HUDEP-2 (cell line): ENCODE measurements at regions not wholly inside any gene's neighbourhood (a gene's known extent, or its start where the extent isn't known, plus 50 kb on each side); places are given as distances from the start of the nearest gene placed in this dataset.
A peak's percentile ranks its signal among the peaks of the same experiment; 100 is the strongest.
"Not testable (repeated sequence)": the region's sequence is repeated elsewhere in the genome, so short reads cannot be mapped to it uniquely, and the experiment has no call there.

Experiments
- DNase-seq, 76 experiments: peaks; one replicate each; lab custom pipeline; 2025; ENCODE audit not compliant: unreplicated experiment in 76 of 76; lab: John Stamatoyannopoulos, UW

DNA sequence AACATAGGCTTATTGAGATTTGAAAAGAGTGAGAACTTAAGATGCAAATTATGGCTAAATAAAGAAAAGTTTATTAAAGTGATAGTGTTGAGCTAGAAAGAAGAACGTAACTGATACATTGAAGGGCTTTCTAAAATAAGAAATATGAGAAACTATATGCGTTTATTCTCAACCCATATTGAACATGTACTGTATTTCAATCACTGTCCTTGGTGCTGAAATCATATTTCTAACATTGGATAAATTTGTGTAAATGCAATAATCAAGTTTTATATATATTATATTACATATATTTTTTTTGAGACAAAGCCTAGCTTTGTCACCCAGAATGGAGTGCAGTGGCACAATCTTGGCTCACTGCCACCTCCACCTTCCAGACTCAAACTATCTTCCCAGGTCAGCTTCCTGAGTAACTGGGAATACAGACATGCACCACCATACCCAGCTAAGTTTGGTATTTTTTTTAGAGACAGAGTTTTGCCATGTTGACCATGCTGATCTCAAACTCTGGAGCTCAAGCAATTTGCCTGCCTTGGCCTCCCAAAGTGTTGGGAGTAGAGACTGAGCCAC lies 1065.8 kb downstream of the REEP3 start:
- no peak for DNase-seq

DNA sequence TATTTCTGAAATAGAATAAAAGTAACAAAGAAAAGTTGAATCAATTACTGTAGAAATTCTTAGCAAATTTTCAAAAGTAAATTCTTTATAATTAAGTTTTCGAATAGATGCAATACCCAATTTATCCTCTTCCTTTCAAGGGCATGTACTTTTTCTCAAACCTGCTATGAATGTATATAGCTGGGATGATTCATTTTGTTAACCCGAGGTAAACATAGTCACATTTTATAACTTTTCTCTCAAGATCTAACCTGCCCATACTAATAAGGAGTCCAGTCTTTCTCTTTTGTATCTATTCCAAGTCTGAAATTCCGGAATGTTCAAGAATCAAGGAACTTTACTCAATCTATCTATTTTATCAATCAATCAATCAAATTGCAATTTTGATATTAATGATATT lies 1072.9 kb downstream of the REEP3 start:
- DNase-seq: no peak

DNA sequence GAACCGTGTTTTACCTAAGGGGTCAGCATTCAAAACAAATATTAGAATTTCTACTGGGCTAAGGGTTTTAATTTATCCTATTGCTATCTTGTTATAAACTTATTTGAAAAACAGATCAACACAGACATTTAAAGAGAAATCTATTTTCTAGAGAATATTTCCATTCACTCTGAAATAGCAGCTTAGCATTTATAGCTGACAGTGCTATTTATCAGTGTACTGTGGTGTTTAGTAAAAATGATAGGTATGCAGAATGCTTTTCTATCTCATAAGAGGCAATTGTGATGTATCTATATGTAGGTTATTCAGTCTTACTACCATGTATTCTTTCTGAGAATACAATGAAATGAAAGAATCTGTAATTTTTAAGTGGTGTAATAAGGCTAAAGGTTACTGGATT lies 1077.4 kb downstream of the REEP3 start:
- DNase-seq: no peak

GRCh38 chr10:64601298-64601697 lies 1080.1 kb downstream of the REEP3 start:
- DNase-seq: no peak

DNA sequence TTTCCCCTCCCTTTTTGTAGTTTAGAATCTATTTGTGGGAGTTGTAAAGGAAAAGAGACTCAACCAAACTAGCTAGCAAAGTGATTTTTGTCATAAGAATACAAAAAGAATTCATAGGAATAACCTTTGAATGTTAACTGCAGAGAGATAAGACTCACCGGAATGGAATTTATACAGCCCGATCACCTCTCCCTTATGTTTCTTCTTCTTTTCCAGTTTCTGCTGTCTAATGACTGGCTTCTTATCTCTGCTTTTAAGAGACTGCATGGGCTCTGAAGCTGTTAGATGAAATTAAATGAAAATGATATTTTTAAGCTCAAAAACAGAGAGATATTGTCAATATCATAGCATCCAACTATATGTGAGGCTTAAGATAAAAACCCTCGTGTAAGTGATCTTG lies 1095.9 kb downstream of the REEP3 start:
- no peak for DNase-seq

GRCh38 chr10:64619102-64619501 lies 1097.9 kb downstream of the REEP3 start:
- DNase-seq: no peak

- DNase-seq: no peak
Observed at GRCh38 chr10:64626924-64627323, 1105.7 kb downstream of the REEP3 start.

GRCh38 chr10:64630534-64630933 lies 1109.3 kb downstream of the REEP3 start:
- DNase-seq: no peak

GRCh38 chr10:64635906-64636305 lies 1114.7 kb downstream of the REEP3 start:
- no peak for DNase-seq

DNA sequence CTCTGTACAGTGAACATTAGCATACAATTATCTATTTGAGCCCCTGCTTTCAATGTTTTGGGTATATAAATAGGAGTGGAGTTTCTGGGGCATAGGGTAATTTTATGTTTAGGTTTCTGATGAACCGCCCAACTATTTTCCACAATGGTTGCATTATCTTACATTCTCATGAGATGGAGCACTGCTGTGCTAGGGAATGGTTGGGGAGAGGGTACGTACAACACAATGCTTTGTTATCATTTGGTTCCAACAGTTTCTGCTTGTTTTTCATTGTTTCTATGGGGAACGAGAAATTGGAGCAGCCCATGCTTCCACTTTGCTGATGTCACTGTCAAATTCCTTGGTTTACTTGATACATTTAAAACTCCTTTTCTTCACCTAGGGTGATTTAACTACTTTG lies 1115.3 kb downstream of the REEP3 start:
- no peak for DNase-seq

DNA sequence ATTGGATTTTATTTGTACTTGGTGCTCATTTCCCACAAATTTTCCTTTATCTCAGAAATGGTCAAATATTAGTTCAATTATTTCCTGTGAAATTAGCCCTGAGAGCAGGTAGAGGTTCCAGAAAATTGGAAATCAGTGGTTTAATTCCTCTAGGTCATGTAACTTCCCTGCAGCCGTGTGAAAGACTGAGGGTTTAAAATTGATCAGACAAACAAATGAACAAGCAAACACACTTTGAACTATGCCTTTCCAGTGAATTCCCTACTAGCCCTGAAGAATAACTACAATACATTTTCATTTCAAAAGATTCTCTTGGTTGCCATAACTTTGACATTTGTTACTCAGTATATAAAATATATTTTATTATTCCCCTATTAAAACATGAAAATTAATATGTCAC lies 1116.7 kb downstream of the REEP3 start:
- no peak for DNase-seq

DNA sequence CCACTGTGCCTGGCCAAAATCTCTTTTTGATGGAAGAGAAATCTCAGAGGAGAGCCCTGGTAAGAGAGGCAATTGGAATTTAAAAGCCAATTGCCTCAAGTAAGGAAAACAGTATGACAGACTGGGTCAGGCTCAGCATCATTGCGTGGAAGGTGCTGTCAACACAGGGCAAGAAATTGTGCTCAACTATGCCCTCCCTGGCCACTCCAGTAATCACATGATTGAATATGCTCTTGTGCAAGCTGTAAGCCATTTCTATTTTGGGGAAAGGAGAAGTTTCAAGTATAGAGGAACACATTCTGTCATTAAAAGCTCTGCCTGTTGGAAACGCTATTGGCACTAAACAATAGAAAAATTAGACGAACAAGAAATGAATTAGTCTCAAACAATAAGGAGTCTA lies 1127.7 kb downstream of the REEP3 start:
- DNase-seq: peak in 6 of 76 experiments; percentile 0 to 17 (median 4)

- no peak for DNase-seq
Observed at GRCh38 chr10:64658528-64658927, 1137.3 kb downstream of the REEP3 start.

- DNase-seq: no peak
Observed at GRCh38 chr10:64659311-64659710, 1138.1 kb downstream of the REEP3 start.

- no peak for DNase-seq
Observed at GRCh38 chr10:64682043-64682442, 1160.8 kb downstream of the REEP3 start.

DNA sequence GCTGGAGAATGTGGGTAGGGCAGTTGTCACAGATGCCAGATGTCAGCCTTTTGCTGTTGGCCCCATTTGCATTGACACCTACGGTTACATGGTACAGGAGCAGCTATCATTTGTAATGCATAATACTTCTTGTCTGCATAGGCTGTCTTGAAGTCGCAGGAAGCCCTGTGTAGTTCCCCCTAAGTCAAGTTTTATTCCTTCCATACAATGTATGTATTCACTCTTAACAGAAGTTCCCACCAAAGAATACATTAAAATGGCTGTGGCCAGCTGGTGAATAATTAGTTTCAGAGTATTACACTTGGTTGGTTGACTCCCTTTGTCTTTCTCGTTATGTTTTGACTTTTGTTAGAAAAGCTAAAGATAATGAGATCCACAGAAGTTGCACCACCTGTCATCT lies 1169.0 kb downstream of the REEP3 start:
- no peak for DNase-seq

- DNase-seq: no peak
Observed at GRCh38 chr10:64699244-64699643, 1178.0 kb downstream of the REEP3 start.

- DNase-seq: not testable (repeated sequence)
Observed at GRCh38 chr10:64702086-64702485, 1180.9 kb downstream of the REEP3 start.

DNA sequence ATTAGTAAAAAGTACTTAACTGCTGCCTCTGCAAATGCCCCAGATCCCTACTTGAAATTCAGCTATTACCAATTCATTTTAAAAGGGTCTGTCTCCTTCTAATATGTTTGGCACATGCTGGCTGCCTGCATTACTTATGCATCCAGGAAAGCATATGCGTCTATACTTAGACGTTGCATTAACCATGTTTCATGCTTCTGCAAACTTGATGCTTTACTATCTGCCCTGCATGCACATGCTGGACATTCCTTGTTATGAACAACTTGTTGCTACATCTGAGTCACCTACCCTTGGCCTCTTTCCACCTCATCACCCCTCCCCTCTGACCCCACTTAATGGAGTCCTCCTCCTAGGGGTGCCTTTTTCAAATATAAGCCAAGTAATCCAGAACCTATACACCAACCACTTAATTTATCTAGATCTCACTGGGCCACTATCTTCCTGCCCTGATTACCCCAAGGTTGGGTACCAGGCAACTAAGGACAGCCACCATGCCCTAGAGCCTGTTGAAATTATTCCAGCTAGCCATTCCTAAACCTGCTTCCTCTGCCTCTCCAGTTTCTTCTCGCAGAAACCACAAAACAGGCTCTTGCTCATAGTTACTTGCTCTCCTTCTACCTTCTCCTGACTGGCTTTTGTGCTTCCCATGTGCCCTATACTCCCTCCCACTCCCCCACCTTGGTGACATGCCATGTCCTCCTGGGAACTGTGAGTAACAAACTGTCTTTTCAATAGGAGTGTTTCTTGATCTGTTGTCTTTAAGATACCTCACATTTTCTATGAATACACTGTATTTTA lies 1187.9 kb downstream of the REEP3 start:
- no peak for DNase-seq

DNA sequence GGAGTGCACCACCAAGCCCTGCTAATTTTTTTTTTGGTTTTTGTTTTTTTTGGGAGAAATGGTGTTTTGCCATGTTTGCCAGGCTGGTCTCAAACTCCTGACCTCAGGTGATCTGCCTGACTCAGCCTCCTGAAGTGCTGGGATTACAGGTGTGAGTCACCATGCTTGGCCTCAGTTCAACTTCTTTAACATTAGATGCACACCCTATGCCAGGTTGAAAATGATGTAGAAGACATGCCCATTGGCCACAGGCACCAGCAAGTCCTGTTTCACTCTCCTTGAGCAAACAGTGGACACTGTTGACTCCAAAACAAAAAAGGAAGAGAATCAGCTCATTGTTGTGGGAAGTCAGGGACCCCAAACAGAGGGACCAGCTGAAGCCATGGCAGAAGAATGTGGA lies 1205.3 kb downstream of the REEP3 start:
- DNase-seq: no peak

GRCh38 chr10:64731016-64731415 lies 1209.8 kb downstream of the REEP3 start:
- no peak for DNase-seq

GRCh38 chr10:64732372-64732957 lies 1211.3 kb downstream of the REEP3 start:
- DNase-seq: no peak
